Retina (tissue), 1 donor: ENCODE measurements at regions not wholly inside any gene's neighbourhood (a gene's known extent, or its start where the extent isn't known, plus 50 kb on each side); places are given as distances from the start of the nearest gene placed in this dataset.
A peak's percentile ranks its signal among the peaks of the same experiment; 100 is the strongest.

Experiments used
- DNase-seq: peaks from one replicate; pipeline ENCODE4 v3.0.0-alpha.2; 2016

- DNase-seq = no peak
These were observed 430.5 kb upstream of the ANO3 start for GRCh38 chr11:25901415-25901814.

GRCh38 chr11:25902476-25902875, 429.5 kb upstream of the ANO3 start:
- no peak for DNase-seq

- DNase-seq = no peak
These were observed 423.2 kb upstream of the ANO3 start for GRCh38 chr11:25908726-25909125.

- DNase-seq = no peak
These were observed 421.8 kb upstream of the ANO3 start for GRCh38 chr11:25910086-25910485.

- no peak for DNase-seq
These were observed 411.6 kb upstream of the ANO3 start for GRCh38 chr11:25920356-25920755.

- DNase-seq = no peak
These were observed 407.3 kb upstream of the ANO3 start for GRCh38 chr11:25924586-25924985.

GRCh38 chr11:25925359-25925758, 406.6 kb upstream of the ANO3 start:
- DNase-seq = no peak

- DNase-seq = peak; percentile 16
These were observed 404.4 kb upstream of the ANO3 start for GRCh38 chr11:25927411-25927953.

GRCh38 chr11:25928076-25928475, 403.9 kb upstream of the ANO3 start:
- DNase-seq = no peak

GRCh38 chr11:25938952-25939351, 393.0 kb upstream of the ANO3 start:
- no peak for DNase-seq

GRCh38 chr11:25939691-25940090, 392.2 kb upstream of the ANO3 start:
- DNase-seq = no peak

- no peak for DNase-seq
These were observed 390.6 kb upstream of the ANO3 start for GRCh38 chr11:25941353-25941752.

- DNase-seq = no peak
These were observed 388.9 kb upstream of the ANO3 start for GRCh38 chr11:25943031-25943430.

- DNase-seq = no peak
These were observed 387.9 kb upstream of the ANO3 start for GRCh38 chr11:25943777-25944661.

GRCh38 chr11:25949918-25950317, 382.0 kb upstream of the ANO3 start:
- DNase-seq = no peak

- DNase-seq = no peak
These were observed 378.9 kb upstream of the ANO3 start for GRCh38 chr11:25953006-25953405.

- no peak for DNase-seq
These were observed 373.9 kb upstream of the ANO3 start for GRCh38 chr11:25958045-25958444.

- no peak for DNase-seq
These were observed 370.4 kb upstream of the ANO3 start for GRCh38 chr11:25961539-25961938.

- DNase-seq = no peak
These were observed 361.0 kb upstream of the ANO3 start for GRCh38 chr11:25970726-25971508.

GRCh38 chr11:25980091-25980490, 351.8 kb upstream of the ANO3 start:
- no peak for DNase-seq

- DNase-seq = peak; percentile 51
These were observed 349.9 kb upstream of the ANO3 start for GRCh38 chr11:25981998-25982397.

GRCh38 chr11:25983280-25983679, 348.6 kb upstream of the ANO3 start:
- DNase-seq = no peak

- no peak for DNase-seq
These were observed 343.8 kb upstream of the ANO3 start for GRCh38 chr11:25988178-25988577.

- DNase-seq = no peak
These were observed 341.5 kb upstream of the ANO3 start for GRCh38 chr11:25990406-25990805.
